Skeletal muscle tissue (tissue), 3 donors: ENCODE measurements at regions not wholly inside any gene's neighbourhood (a gene's known extent, or its start where the extent isn't known, plus 50 kb on each side); places are given as distances from the start of the nearest gene placed in this dataset.

Experiments
- H3K27ac ChIP-seq: one replicate; pipeline ENCODE4 v1.7.0; 2013; ENCODE audit warnings: mild to moderate bottlenecking, low read depth, low read length, inconsistent platforms
- H3K27me3 ChIP-seq, 3 donors: one replicate each; pipeline ENCODE4 v1.7.0; 2013; ENCODE audit warnings: low read length in 3 of 3; ENCODE audit not compliant: control insufficient read depth in 3 of 3, insufficient read depth in 3 of 3
- H3K36me3 ChIP-seq, 3 donors: one replicate each; pipeline ENCODE4 v1.7.0; 2013; ENCODE audit warnings: low read length in 3 of 3; ENCODE audit not compliant: control insufficient read depth in 3 of 3, insufficient read depth in 3 of 3
- H3K4me1 ChIP-seq, 3 donors: one replicate each; pipeline ENCODE4 v1.7.0; 2013; ENCODE audit warnings: low read length in 3 of 3, mild to moderate bottlenecking in 3 of 3; ENCODE audit not compliant: control insufficient read depth in 3 of 3, insufficient read depth in 3 of 3
- H3K4me3 ChIP-seq, 3 donors: one replicate each; pipeline ENCODE4 v1.7.0; 2013; ENCODE audit warnings: low read length in 3 of 3
- H3K9ac ChIP-seq, 3 donors: one replicate each; pipeline ENCODE4 v1.7.0; 2013; ENCODE audit warnings: low read length in 3 of 3, mild to moderate bottlenecking in 3 of 3, moderate library complexity in 2 of 3, low read depth in 1 of 3
- H3K9me3 ChIP-seq, 3 donors: one replicate each; pipeline ENCODE4 v1.7.0; 2013; ENCODE audit warnings: low read length in 3 of 3; ENCODE audit not compliant: control insufficient read depth in 3 of 3
- donor health status: Osteomylitis.

- no peak overlapping the region for H3K4me3 ChIP-seq
- no peak overlapping the region for H3K9ac ChIP-seq
- H3K4me1 ChIP-seq = no peaks in the 10 kb centered on the region
- no peak overlapping the region for H3K27ac ChIP-seq
- H3K9me3 ChIP-seq = no peaks in the 10 kb centered on the region
- H3K36me3 ChIP-seq = no peaks in the 10 kb centered on the region
- peaks cover 24 to 28% (median 27%) of the 10 kb centered on the region in 3 donors for H3K27me3 ChIP-seq
Measured at GRCh38 chr9:131799177-131799823, 59.4 kb upstream of the RAPGEF1 start.

- Histone ChIP-seq H3K4me1 (no peaks in the 10 kb centered on the region), H3K4me3 (no peak overlapping the region), H3K36me3 (no peaks in the 10 kb centered on the region), H3K9me3 (no peaks in the 10 kb centered on the region), H3K9ac (no peak overlapping the region), H3K27ac (no peak overlapping the region), H3K27me3 (peaks cover 25 to 32% (median 29%) of the 10 kb centered on the region in 3 donors)
Measured at GRCh38 chr9:131798246-131798645, 58.4 kb upstream of the RAPGEF1 start.

GRCh38 chr9:131794393-131794792 lies 54.5 kb upstream of the RAPGEF1 start:
- H3K4me1 ChIP-seq = no peaks in the 10 kb centered on the region
- no peaks in the 10 kb centered on the region for H3K36me3 ChIP-seq
- H3K9ac ChIP-seq = no peak overlapping the region
- no peaks in the 10 kb centered on the region for H3K9me3 ChIP-seq
- H3K27ac ChIP-seq = no peak overlapping the region
- peaks cover 28 to 41% (median 28%) of the 10 kb centered on the region in 3 donors for H3K27me3 ChIP-seq
- H3K4me3 ChIP-seq = no peak overlapping the region

GRCh38 chr9:131791542-131792254 lies 51.8 kb upstream of the RAPGEF1 start:
- H3K9me3 ChIP-seq = no peaks in the 10 kb centered on the region
- H3K27ac ChIP-seq = no peak overlapping the region
- H3K36me3 ChIP-seq = no peaks in the 10 kb centered on the region
- no peak overlapping the region for H3K9ac ChIP-seq
- H3K4me1 ChIP-seq = no peaks in the 10 kb centered on the region
- no peak overlapping the region for H3K4me3 ChIP-seq
- peaks cover 38 to 62% (median 45%) of the 10 kb centered on the region in 3 donors for H3K27me3 ChIP-seq
